ENCODE measurements at regions not wholly inside any gene's neighbourhood (a gene's known extent, or its start where the extent isn't known, plus 50 kb on each side); places are given as distances from the start of the nearest gene placed in this dataset.
A peak's percentile ranks its signal among the peaks of the same experiment; 100 is the strongest.

GRCh38 chr6:15960740-15961634, 167.9 kb upstream of the MYLIP start:
- BruUV-seq (replicated peaks), result no TSS peak
- ChIA-PET POLR2A (interaction anchor here (0.6 kb wide), 1 partner anchor 934 kb away, joined by 3 read pairs; no protein-coding TSS in a partner anchor), CTCF (ENCODE audit: unreplicated experiment) (no interaction called here)
- H3K4me1 ChIP-seq (ENCODE audit: insufficient read depth, low read length, poor library complexity, severe bottlenecking), result no peaks in the 10 kb centered on the region
- no peaks in the 10 kb centered on the region for H3K36me3 ChIP-seq (ENCODE audit: insufficient read depth, low read length)
- no peaks in the 10 kb centered on the region for H4K20me1 ChIP-seq (ENCODE audit: insufficient read depth, low read length)
- H3K79me2 ChIP-seq (ENCODE audit: insufficient read depth, low read depth, low read length), result no peaks in the 10 kb centered on the region
- no peaks in the 10 kb centered on the region for H3K9me2 ChIP-seq (ENCODE audit: insufficient read depth, low read length)
- H3K4me3 ChIP-seq (ENCODE audit: low read depth, low read length, poor library complexity, severe bottlenecking), result no peak overlapping the region
- H3K27ac ChIP-seq (ENCODE audit: low read depth, low read length, poor library complexity, severe bottlenecking), result no peak overlapping the region
- H2AFZ ChIP-seq (ENCODE audit: low read length), result peak overlapping the region; percentile 55; the same call in 1 of the 2 replicates
- no peak for TF ChIP-seq EZH2phosphoT487 (IDR thresholded peaks at IDR 0.05; ENCODE audit: borderline replicate concordance, low read depth, low read length)
- no peak for TF ChIP-seq CTCF (conservative IDR thresholded peaks at IDR 0.05; ENCODE audit: low read length)
- H3K4me2 ChIP-seq (ENCODE audit: low read length), result no peak overlapping the region
- H3K9me3 ChIP-seq (ENCODE audit: low read length), result no peaks in the 10 kb centered on the region
- DNase-seq (ENCODE audit: low spot score), result no peak
- intact Hi-C loops (cut with micrococcal nuclease; ENCODE audit: unreplicated experiment), result no loop called here

GRCh38 chr6:15957655-15958169, 171.2 kb upstream of the MYLIP start:
- no peak for DNase-seq (ENCODE audit: low spot score)
- Histone ChIP-seq H3K4me1 (ENCODE audit: insufficient read depth, low read length, poor library complexity, severe bottlenecking) (peaks cover 17% of the 10 kb centered on the region), H3K9me3 (ENCODE audit: low read length) (no peaks in the 10 kb centered on the region), H3K4me2 (ENCODE audit: low read length) (no peak overlapping the region), H3K79me2 (ENCODE audit: insufficient read depth, low read depth, low read length) (no peaks in the 10 kb centered on the region), H3K9me2 (ENCODE audit: insufficient read depth, low read length) (no peaks in the 10 kb centered on the region), H3K27ac (ENCODE audit: low read depth, low read length, poor library complexity, severe bottlenecking) (no peak overlapping the region), H2AFZ (ENCODE audit: low read length) (no peak overlapping the region), H3K36me3 (ENCODE audit: insufficient read depth, low read length) (no peaks in the 10 kb centered on the region), H3K4me3 (ENCODE audit: low read depth, low read length, poor library complexity, severe bottlenecking) (no peak overlapping the region), H4K20me1 (ENCODE audit: insufficient read depth, low read length) (no peaks in the 10 kb centered on the region)
- TF ChIP-seq CTCF (conservative IDR thresholded peaks at IDR 0.05; ENCODE audit: low read length), result no peak
- TF ChIP-seq EZH2phosphoT487 (IDR thresholded peaks at IDR 0.05; ENCODE audit: borderline replicate concordance, low read depth, low read length), result no peak
- POLR2A ChIA-PET, result no interaction called here
- no TSS peak for BruUV-seq (replicated peaks)
- intact Hi-C loops (cut with micrococcal nuclease; ENCODE audit: unreplicated experiment), result no loop called here
- CTCF ChIA-PET (ENCODE audit: unreplicated experiment), result no interaction called here

Data from OCI-LY7 (cell line).